RWPE2 (cell line): ENCODE measurements at regions not wholly inside any gene's neighbourhood (a gene's known extent, or its start where the extent isn't known, plus 50 kb on each side); places are given as distances from the start of the nearest gene placed in this dataset.

Experiments
- ATAC-seq: fragments of 200-7000 bp; cut with Tn5 transposase; 3 replicates; pipeline ENCODE4 v1.9.1; 2021; ENCODE audit warnings: low read depth
- DNase-seq: peaks from one replicate; pipeline ENCODE4 v3.0.0-alpha.2; 2020; ENCODE audit warnings: low spot score
- H3K27ac ChIP-seq: fragments of 450-650 bp; 2 replicates; pipeline ENCODE4 v1.5.1; 2017; ENCODE audit warnings: mild to moderate bottlenecking; ENCODE audit not compliant: poor library complexity, severe bottlenecking
- H3K27me3 ChIP-seq: fragments of 250-450 bp; sonication (Bioruptor Pico); 2 replicates; pipeline ENCODE4 v1.5.1; 2021; ENCODE audit warnings: mild to moderate bottlenecking, moderate library complexity; ENCODE audit not compliant: insufficient read depth, poor library complexity, severe bottlenecking
- H3K36me3 ChIP-seq: fragments of 250-450 bp; sonication (Bioruptor Pico); 2 replicates; pipeline ENCODE4 v1.5.1; 2020; ENCODE audit warnings: low read depth, mild to moderate bottlenecking, moderate library complexity
- H3K4me1 ChIP-seq: fragments of 250-450 bp; sonication (Bioruptor Pico); 2 replicates; pipeline ENCODE4 v1.5.1; 2021; ENCODE audit warnings: mild to moderate bottlenecking, moderate library complexity; ENCODE audit not compliant: insufficient read depth, poor library complexity, severe bottlenecking
- H3K4me3 ChIP-seq: fragments of 250-450 bp; sonication (Bioruptor Pico); 2 replicates; pipeline ENCODE4 v1.5.1; 2021; ENCODE audit warnings: mild to moderate bottlenecking, moderate library complexity; ENCODE audit not compliant: severe bottlenecking
- H3K9me3 ChIP-seq: fragments of 250-450 bp; sonication (Bioruptor Pico); 2 replicates; pipeline ENCODE4 v1.5.1; 2021; ENCODE audit warnings: mild to moderate bottlenecking, moderate library complexity; ENCODE audit not compliant: severe bottlenecking
- CTCF ChIP-seq: fragments of 450-650 bp; IDR thresholded peaks from one replicate; pipeline ENCODE4 v1.5.1; 2017; ENCODE audit warnings: mild to moderate bottlenecking, moderate library complexity; ENCODE audit not compliant: poor library complexity, severe bottlenecking

GRCh38 chr5:143499480-143500114, 96.1 kb upstream of the NR3C1 start:
- Histone ChIP-seq H3K9me3 (no peaks in the 10 kb centered on the region), H3K4me3 (no peak overlapping the region), H3K27ac (no peak overlapping the region), H3K4me1 (peaks cover 25% of the 10 kb centered on the region), H3K27me3 (no peaks in the 10 kb centered on the region), H3K36me3 (no peaks in the 10 kb centered on the region)
- TF ChIP-seq CTCF, result no peak
- ATAC-seq (no peak), DNase-seq (no peak)

- no peak for ATAC-seq
- H3K27me3 ChIP-seq, result no peaks in the 10 kb centered on the region
Measured at GRCh38 chr5:143498821-143499220, 95.3 kb upstream of the NR3C1 start.

GRCh38 chr5:143497749-143498148, 94.3 kb upstream of the NR3C1 start:
- Histone ChIP-seq H3K4me1 (peaks cover 34% of the 10 kb centered on the region), H3K36me3 (no peaks in the 10 kb centered on the region), H3K9me3 (no peaks in the 10 kb centered on the region), H3K27me3 (no peaks in the 10 kb centered on the region), H3K27ac (no peak overlapping the region), H3K4me3 (no peak overlapping the region)
- no peak for TF ChIP-seq CTCF
- ATAC-seq, result no peak
- DNase-seq, result no peak

More at GRCh38 chr5:143498821-143499220, 95.3 kb upstream of the NR3C1 start:
- H3K27ac ChIP-seq, result no peak overlapping the region
- no peaks in the 10 kb centered on the region for H3K36me3 ChIP-seq
- TF ChIP-seq CTCF, result no peak
- DNase-seq, result no peak
- peaks cover 32% of the 10 kb centered on the region for H3K4me1 ChIP-seq
- H3K9me3 ChIP-seq, result no peaks in the 10 kb centered on the region
- H3K4me3 ChIP-seq, result no peak overlapping the region

GRCh38 chr5:143496943-143497342, 93.5 kb upstream of the NR3C1 start:
- no peaks in the 10 kb centered on the region for H3K27me3 ChIP-seq
- ATAC-seq (no peak), DNase-seq (no peak)
- no peaks in the 10 kb centered on the region for H3K36me3 ChIP-seq
- H3K9me3 ChIP-seq, result no peaks in the 10 kb centered on the region
- TF ChIP-seq CTCF, result no peak
- H3K4me3 ChIP-seq, result no peak overlapping the region
- H3K27ac ChIP-seq, result peak overlapping the region; percentile 59
- peaks cover 34% of the 10 kb centered on the region for H3K4me1 ChIP-seq

- TF ChIP-seq CTCF, result no peak
- peak; percentile 73 for ATAC-seq
- no peak for DNase-seq
- H3K27me3 ChIP-seq, result no peaks in the 10 kb centered on the region
- H3K27ac ChIP-seq, result peak overlapping the region; percentile 59
- no peak overlapping the region for H3K4me3 ChIP-seq
- peaks cover 34% of the 10 kb centered on the region for H3K4me1 ChIP-seq
- no peaks in the 10 kb centered on the region for H3K9me3 ChIP-seq
- H3K36me3 ChIP-seq, result no peaks in the 10 kb centered on the region
Measured at GRCh38 chr5:143495821-143496275, 92.4 kb upstream of the NR3C1 start.
